Sigmoid colon (tissue), 6 donors: ENCODE measurements at regions not wholly inside any gene's neighbourhood (a gene's known extent, or its start where the extent isn't known, plus 50 kb on each side); places are given as distances from the start of the nearest gene placed in this dataset.

ENCODE experiments used
- DNase-seq: peaks from one replicate; pipeline ENCODE4 v3.0.0-alpha.2; 2019
- H3K27ac ChIP-seq, 4 donors: fragments of 200-600 bp; sonication (generic); one replicate each; pipeline ENCODE4 v1.5.1; 2016 to 2019; ENCODE audit warnings: mild to moderate bottlenecking in 1 of 4
- H3K27me3 ChIP-seq, 3 donors: fragments of 200-600 bp; sonication (generic); one replicate each; pipeline ENCODE4 v1.5.1; 2019; ENCODE audit warnings: mild to moderate bottlenecking in 1 of 3
- H3K36me3 ChIP-seq, 4 donors: fragments of 200-600 bp; sonication (generic); one replicate each; pipeline ENCODE4 v1.5.1; 2016 to 2019
- H3K4me1 ChIP-seq, 4 donors: fragments of 200-600 bp; sonication (generic); one replicate each; pipeline ENCODE4 v1.5.1; 2017 to 2019
- H3K4me3 ChIP-seq, 4 donors: fragments of 200-600 bp; sonication (generic); one replicate each; pipeline ENCODE4 v1.5.1; 2017 to 2019; ENCODE audit warnings: mild to moderate bottlenecking in 2 of 4, moderate library complexity in 1 of 4
- H3K9me3 ChIP-seq, 4 donors: fragments of 200-600 bp in 3 of 4; sonication (generic) in 3 of 4; one replicate each; pipeline versions ENCODE4 v1.5.1 to v1.6.1; 2013 to 2019
- CTCF ChIP-seq, 4 experiments: fragments of 450-650 bp in 3 of 4; fragments of 200-600 bp in 1 of 4; IDR thresholded peaks; one replicate each; pipeline ENCODE4 v1.5.1; 2016 to 2019; ENCODE audit warnings: antibody characterized with exemption in 4 of 4, mild to moderate bottlenecking in 3 of 4, moderate library complexity in 2 of 4
- EP300 ChIP-seq, 4 donors: sonication (generic); formaldehyde crosslinking; IDR thresholded peaks; one replicate each; pipeline ENCODE4 v1.6.1; 2017; ENCODE audit warnings: antibody characterized with exemption in 4 of 4
- POLR2A ChIP-seq, 2 donors: fragments of 450-650 bp; IDR thresholded peaks; one replicate each; pipeline ENCODE4 v1.6.1; 2016; ENCODE audit warnings: antibody characterized with exemption in 2 of 2, mild to moderate bottlenecking in 2 of 2, moderate library complexity in 2 of 2
- POLR2AphosphoS5 ChIP-seq, 4 donors: sonication (generic); formaldehyde crosslinking; IDR thresholded peaks; one replicate each; pipeline ENCODE4 v1.6.1; 2017; ENCODE audit warnings: antibody characterized with exemption in 4 of 4
- WGBS, 2 donors: extraction: QIAGEN DNeasy Blood & Tissue Kit; methylation state at CpG; one replicate each; pipeline ENCODE4 v1.1.7; 2013; 5-methylcytosine and 5-hydroxymethylcytosine counted together
- intact Hi-C: fragments of 100-400 bp; cut with DNase I; formaldehyde crosslinking; loops from one replicate; pipeline ENCODE4 v1.15.1; 2023
- donor health status: healthy with polysubstance abuse.
- donor health status: healthy.

GRCh38 chr11:37509506-37509905, 911.5 kb upstream of the RAG2 start:
- intact Hi-C loops: no loop called here
- no peak overlapping the region for H3K27ac ChIP-seq
- DNase-seq: no peak
- no peak for TF ChIP-seq POLR2AphosphoS5 (IDR thresholded peaks at IDR 0.05)
- TF ChIP-seq CTCF (IDR thresholded peaks at IDR 0.05): no peak
- TF ChIP-seq POLR2A (IDR thresholded peaks at IDR 0.05): no peak
- no peak for TF ChIP-seq EP300 (IDR thresholded peaks at IDR 0.05)
- no peaks in the 10 kb centered on the region for H3K27me3 ChIP-seq
- no peak overlapping the region for H3K4me3 ChIP-seq
- 56 to 76% methylated on average over 2 of the region's 2 CpGs for WGBS, 2 donors
- H3K9me3 ChIP-seq: no peaks in the 10 kb centered on the region
- no peaks in the 10 kb centered on the region for H3K4me1 ChIP-seq
- H3K36me3 ChIP-seq: no peaks in the 10 kb centered on the region

GRCh38 chr11:37506531-37506930, 908.5 kb upstream of the RAG2 start:
- no peaks in the 10 kb centered on the region for H3K36me3 ChIP-seq
- 61 to 79% methylated on average over 4 of the region's 4 CpGs for WGBS, 2 donors
- no peaks in the 10 kb centered on the region for H3K27me3 ChIP-seq
- no peak overlapping the region for H3K27ac ChIP-seq
- DNase-seq: no peak
- no peak overlapping the region for H3K4me3 ChIP-seq
- intact Hi-C loops: no loop called here
- TF ChIP-seq POLR2A (IDR thresholded peaks at IDR 0.05) (no peak), EP300 (IDR thresholded peaks at IDR 0.05) (no peak), CTCF (IDR thresholded peaks at IDR 0.05) (no peak), POLR2AphosphoS5 (IDR thresholded peaks at IDR 0.05) (no peak)
- no peaks in the 10 kb centered on the region for H3K4me1 ChIP-seq
- no peaks in the 10 kb centered on the region for H3K9me3 ChIP-seq

GRCh38 chr11:37505406-37505805, 907.4 kb upstream of the RAG2 start:
- intact Hi-C loops: no loop called here
- H3K9me3 ChIP-seq: no peaks in the 10 kb centered on the region
- H3K4me1 ChIP-seq: no peaks in the 10 kb centered on the region
- no peak overlapping the region for H3K4me3 ChIP-seq
- 73 to 85% methylated on average over 4 of the region's 4 CpGs for WGBS, 2 donors
- no peak for DNase-seq
- no peaks in the 10 kb centered on the region for H3K27me3 ChIP-seq
- no peaks in the 10 kb centered on the region for H3K36me3 ChIP-seq
- no peak overlapping the region for H3K27ac ChIP-seq
- no peak for TF ChIP-seq POLR2AphosphoS5 (IDR thresholded peaks at IDR 0.05)
- no peak for TF ChIP-seq EP300 (IDR thresholded peaks at IDR 0.05)
- TF ChIP-seq CTCF (IDR thresholded peaks at IDR 0.05): no peak
- no peak for TF ChIP-seq POLR2A (IDR thresholded peaks at IDR 0.05)

GRCh38 chr11:37504921-37505320, 906.9 kb upstream of the RAG2 start:
- Histone ChIP-seq H3K9me3 (no peaks in the 10 kb centered on the region), H3K36me3 (no peaks in the 10 kb centered on the region), H3K27me3 (no peaks in the 10 kb centered on the region), H3K27ac (no peak overlapping the region), H3K4me3 (no peak overlapping the region), H3K4me1 (no peaks in the 10 kb centered on the region)
- intact Hi-C loops: no loop called here
- WGBS, 2 donors: 57 to 79% methylated on average over 3 of the region's 3 CpGs
- no peak for DNase-seq
- no peak for TF ChIP-seq POLR2AphosphoS5 (IDR thresholded peaks at IDR 0.05)
- TF ChIP-seq POLR2A (IDR thresholded peaks at IDR 0.05): no peak

- no peaks in the 10 kb centered on the region for H3K4me1 ChIP-seq
- 58 to 70% methylated on average over 3 of the region's 3 CpGs for WGBS, 2 donors
- no peak overlapping the region for H3K4me3 ChIP-seq
- no peaks in the 10 kb centered on the region for H3K9me3 ChIP-seq
- TF ChIP-seq POLR2A (IDR thresholded peaks at IDR 0.05) (no peak), EP300 (IDR thresholded peaks at IDR 0.05) (no peak), CTCF (IDR thresholded peaks at IDR 0.05) (no peak), POLR2AphosphoS5 (IDR thresholded peaks at IDR 0.05) (no peak)
- intact Hi-C loops: no loop called here
- H3K36me3 ChIP-seq: no peaks in the 10 kb centered on the region
- H3K27ac ChIP-seq: no peak overlapping the region
- H3K27me3 ChIP-seq: no peaks in the 10 kb centered on the region
- no peak for DNase-seq
Measured at GRCh38 chr11:37504060-37504611, 906.1 kb upstream of the RAG2 start.
